ENCODE measurements at regions not wholly inside any gene's neighbourhood (a gene's known extent, or its start where the extent isn't known, plus 50 kb on each side); places are given as distances from the start of the nearest gene placed in this dataset.

- no peak overlapping the region for H3K27ac Mint-ChIP-seq (ENCODE audit: unreplicated experiment)
- Histone ChIP-seq H3K4me3 (ENCODE audit: insufficient read depth, low read depth, low read length) (no peak overlapping the region), H2AFZ (ENCODE audit: low read depth, low read length) (no peak overlapping the region), H3K79me2 (ENCODE audit: insufficient read depth, low read length) (no peaks in the 10 kb centered on the region), H3K27ac (ENCODE audit: low read depth, low read length) (no peak overlapping the region), H3K9me3 (ENCODE audit: insufficient read depth, low read depth, low read length) (no peaks in the 10 kb centered on the region), H4K20me1 (ENCODE audit: insufficient read depth, low read length) (no peaks in the 10 kb centered on the region), H3K27me3 (ENCODE audit: insufficient read depth, low read length) (no peaks in the 10 kb centered on the region), H3K36me3 (ENCODE audit: insufficient read depth, low read length) (no peaks in the 10 kb centered on the region), H3K4me2 (ENCODE audit: low read length) (no peak overlapping the region), H3K9ac (ENCODE audit: low read length) (no peak overlapping the region), H3K4me1 (ENCODE audit: insufficient read depth, low read length) (no peaks in the 10 kb centered on the region)
- DNase-seq (ENCODE audit: low read depth), result no peak
- no peak for FAIRE-seq
- H3K4me1 Mint-ChIP-seq (ENCODE audit: low read depth, unreplicated experiment), result no peaks in the 10 kb centered on the region
- H3K4me3 Mint-ChIP-seq (ENCODE audit: unreplicated experiment), result no peak overlapping the region
- H3K27me3 Mint-ChIP-seq (ENCODE audit: low read depth, unreplicated experiment), result no peaks in the 10 kb centered on the region
- H3K36me3 Mint-ChIP-seq (ENCODE audit: low read depth, unreplicated experiment), result no peaks in the 10 kb centered on the region
- H3K9me3 Mint-ChIP-seq (ENCODE audit: unreplicated experiment), result peaks cover 3% of the 10 kb centered on the region
- TF ChIP-seq EZH2 (IDR thresholded peaks at IDR 0.05; ENCODE audit: insufficient read depth, low read length), result no peak
- TF ChIP-seq, protein P1, sequence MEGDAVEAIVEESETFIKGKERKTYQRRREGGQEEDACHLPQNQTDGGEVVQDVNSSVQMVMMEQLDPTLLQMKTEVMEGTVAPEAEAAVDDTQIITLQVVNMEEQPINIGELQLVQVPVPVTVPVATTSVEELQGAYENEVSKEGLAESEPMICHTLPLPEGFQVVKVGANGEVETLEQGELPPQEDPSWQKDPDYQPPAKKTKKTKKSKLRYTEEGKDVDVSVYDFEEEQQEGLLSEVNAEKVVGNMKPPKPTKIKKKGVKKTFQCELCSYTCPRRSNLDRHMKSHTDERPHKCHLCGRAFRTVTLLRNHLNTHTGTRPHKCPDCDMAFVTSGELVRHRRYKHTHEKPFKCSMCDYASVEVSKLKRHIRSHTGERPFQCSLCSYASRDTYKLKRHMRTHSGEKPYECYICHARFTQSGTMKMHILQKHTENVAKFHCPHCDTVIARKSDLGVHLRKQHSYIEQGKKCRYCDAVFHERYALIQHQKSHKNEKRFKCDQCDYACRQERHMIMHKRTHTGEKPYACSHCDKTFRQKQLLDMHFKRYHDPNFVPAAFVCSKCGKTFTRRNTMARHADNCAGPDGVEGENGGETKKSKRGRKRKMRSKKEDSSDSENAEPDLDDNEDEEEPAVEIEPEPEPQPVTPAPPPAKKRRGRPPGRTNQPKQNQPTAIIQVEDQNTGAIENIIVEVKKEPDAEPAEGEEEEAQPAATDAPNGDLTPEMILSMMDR (IDR thresholded peaks at IDR 0.05; ENCODE audit: insufficient read depth, low read depth, low read length), result no peak
Measured at GRCh38 chr10:10178476-10178875, 839.2 kb upstream of the CELF2 start.

DNA sequence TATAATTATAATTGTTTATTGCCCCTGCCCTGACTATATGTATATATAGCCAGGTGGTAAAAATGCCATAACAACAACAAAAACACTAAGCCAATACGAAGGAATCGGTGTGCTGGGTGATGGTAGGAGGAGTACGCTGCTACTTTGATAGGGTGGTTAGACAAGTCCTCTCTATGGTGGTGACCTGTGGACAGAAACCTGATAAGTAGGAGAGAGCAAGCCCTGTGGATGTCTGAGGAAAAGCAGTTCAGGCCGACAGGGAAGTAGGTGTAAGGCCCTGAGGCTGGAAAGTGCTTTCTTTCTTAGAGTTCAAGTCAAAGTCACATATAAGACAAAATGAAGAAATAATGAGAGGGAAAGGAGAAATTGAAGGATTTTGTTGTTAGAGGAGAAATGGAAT lies 823.8 kb upstream of the CELF2 start:
- H3K27me3 Mint-ChIP-seq (ENCODE audit: low read depth, unreplicated experiment), result no peaks in the 10 kb centered on the region
- H4K20me1 ChIP-seq (ENCODE audit: insufficient read depth, low read length), result no peaks in the 10 kb centered on the region
- H3K4me1 Mint-ChIP-seq (ENCODE audit: low read depth, unreplicated experiment), result no peaks in the 10 kb centered on the region
- no peak for FAIRE-seq
- H3K9ac ChIP-seq (ENCODE audit: low read length), result no peak overlapping the region
- DNase-seq (ENCODE audit: low read depth), result no peak
- H3K36me3 Mint-ChIP-seq (ENCODE audit: low read depth, unreplicated experiment), result no peaks in the 10 kb centered on the region
- H3K27me3 ChIP-seq (ENCODE audit: insufficient read depth, low read length), result no peaks in the 10 kb centered on the region
- TF ChIP-seq, protein P1 (IDR thresholded peaks at IDR 0.05; ENCODE audit: insufficient read depth, low read depth, low read length), result no peak
- TF ChIP-seq EZH2 (IDR thresholded peaks at IDR 0.05; ENCODE audit: insufficient read depth, low read length), result no peak
- no peak overlapping the region for H3K27ac Mint-ChIP-seq (ENCODE audit: unreplicated experiment)
- no peaks in the 10 kb centered on the region for H3K79me2 ChIP-seq (ENCODE audit: insufficient read depth, low read length)
- no peak overlapping the region for H3K27ac ChIP-seq (ENCODE audit: low read depth, low read length)
- H3K9me3 ChIP-seq (ENCODE audit: insufficient read depth, low read depth, low read length), result no peaks in the 10 kb centered on the region
- H3K4me2 ChIP-seq (ENCODE audit: low read length), result no peak overlapping the region
- H3K4me3 Mint-ChIP-seq (ENCODE audit: unreplicated experiment), result no peak overlapping the region
- H3K9me3 Mint-ChIP-seq (ENCODE audit: unreplicated experiment), result no peaks in the 10 kb centered on the region
- H3K36me3 ChIP-seq (ENCODE audit: insufficient read depth, low read length), result no peaks in the 10 kb centered on the region
- no peaks in the 10 kb centered on the region for H3K4me1 ChIP-seq (ENCODE audit: insufficient read depth, low read length)
- H3K4me3 ChIP-seq (ENCODE audit: insufficient read depth, low read depth, low read length), result no peak overlapping the region
- H2AFZ ChIP-seq (ENCODE audit: low read depth, low read length), result no peak overlapping the region

- no peaks in the 10 kb centered on the region for H3K9me3 ChIP-seq (ENCODE audit: insufficient read depth, low read depth, low read length)
- Mint-ChIP-seq H3K9me3 (ENCODE audit: unreplicated experiment) (no peaks in the 10 kb centered on the region), H3K4me1 (ENCODE audit: low read depth, unreplicated experiment) (no peaks in the 10 kb centered on the region)
Measured at GRCh38 chr10:10196701-10197100, 821.0 kb upstream of the CELF2 start.

More at GRCh38 chr10:10196701-10197100, 821.0 kb upstream of the CELF2 start:
- Histone ChIP-seq H4K20me1 (ENCODE audit: insufficient read depth, low read length) (no peaks in the 10 kb centered on the region), H2AFZ (ENCODE audit: low read depth, low read length) (no peak overlapping the region), H3K4me3 (ENCODE audit: insufficient read depth, low read depth, low read length) (no peak overlapping the region), H3K27me3 (ENCODE audit: insufficient read depth, low read length) (no peaks in the 10 kb centered on the region), H3K9ac (ENCODE audit: low read length) (no peak overlapping the region), H3K4me2 (ENCODE audit: low read length) (no peak overlapping the region), H3K79me2 (ENCODE audit: insufficient read depth, low read length) (no peaks in the 10 kb centered on the region), H3K4me1 (ENCODE audit: insufficient read depth, low read length) (no peaks in the 10 kb centered on the region), H3K36me3 (ENCODE audit: insufficient read depth, low read length) (no peaks in the 10 kb centered on the region), H3K27ac (ENCODE audit: low read depth, low read length) (no peak overlapping the region)
- no peak for FAIRE-seq
- no peak overlapping the region for H3K4me3 Mint-ChIP-seq (ENCODE audit: unreplicated experiment)
- no peaks in the 10 kb centered on the region for H3K36me3 Mint-ChIP-seq (ENCODE audit: low read depth, unreplicated experiment)
- no peak for DNase-seq (ENCODE audit: low read depth)
- no peaks in the 10 kb centered on the region for H3K27me3 Mint-ChIP-seq (ENCODE audit: low read depth, unreplicated experiment)
- H3K27ac Mint-ChIP-seq (ENCODE audit: unreplicated experiment), result no peak overlapping the region
- TF ChIP-seq, protein P1 (IDR thresholded peaks at IDR 0.05; ENCODE audit: insufficient read depth, low read depth, low read length), result no peak
- no peak for TF ChIP-seq EZH2 (IDR thresholded peaks at IDR 0.05; ENCODE audit: insufficient read depth, low read length)
